ENCODE measurements at regions not wholly inside any gene's neighbourhood (a gene's known extent, or its start where the extent isn't known, plus 50 kb on each side); places are given as distances from the start of the nearest gene placed in this dataset.

GRCh38 chr5:17430241-17430640, 67.8 kb upstream of the TAF11L2 start:
- no peak overlapping the region for H3K9ac ChIP-seq
- H3K4me2 ChIP-seq, result no peak overlapping the region
- no peaks in the 10 kb centered on the region for H3K79me2 ChIP-seq (ENCODE audit: low read depth)
- H3K9me3 ChIP-seq (ENCODE audit: low read depth), result no peaks in the 10 kb centered on the region
- H3K36me3 ChIP-seq, result no peaks in the 10 kb centered on the region
- Mint-ChIP-seq H3K4me3 (no peak overlapping the region), H3K36me3 (no peaks in the 10 kb centered on the region), H3K4me1 (no peaks in the 10 kb centered on the region), H3K27me3 (ENCODE audit: insufficient read depth, low read depth) (peaks cover 2% of the 10 kb centered on the region), H3K27ac (no peak overlapping the region), H3K9me3 (no peaks in the 10 kb centered on the region)
- no peaks in the 10 kb centered on the region for H3K4me1 ChIP-seq
- no peak overlapping the region for H3K27ac ChIP-seq
- H2AFZ ChIP-seq (replicated peaks), result no peak overlapping the region
- no peaks in the 10 kb centered on the region for H3K27me3 ChIP-seq
- H4K20me1 ChIP-seq (ENCODE audit: low read depth), result no peaks in the 10 kb centered on the region
- no peak for DNase-seq (ENCODE audit: low spot score)
- TF ChIP-seq CTCF (IDR thresholded peaks at IDR 0.05) (no peak), EZH2phosphoT487 (IDR thresholded peaks at IDR 0.05) (no peak), EZH2 (IDR thresholded peaks at IDR 0.05) (no peak)
- H3F3A ChIP-seq (ENCODE audit: low read depth), result no peaks in the 10 kb centered on the region
- H3K4me3 ChIP-seq, result no peak overlapping the region

GRCh38 chr5:17431272-17432050, 66.6 kb upstream of the TAF11L2 start:
- H3K4me1 ChIP-seq, result no peaks in the 10 kb centered on the region
- no peaks in the 10 kb centered on the region for H4K20me1 ChIP-seq (ENCODE audit: low read depth)
- DNase-seq (ENCODE audit: low spot score), result no peak
- no peaks in the 10 kb centered on the region for H3K4me1 Mint-ChIP-seq
- H3K4me2 ChIP-seq, result no peak overlapping the region
- H3K36me3 ChIP-seq, result no peaks in the 10 kb centered on the region
- H3K4me3 Mint-ChIP-seq, result no peak overlapping the region
- no peaks in the 10 kb centered on the region for H3K9me3 ChIP-seq (ENCODE audit: low read depth)
- H2AFZ ChIP-seq (replicated peaks), result no peak overlapping the region
- TF ChIP-seq EZH2 (IDR thresholded peaks at IDR 0.05) (no peak), CTCF (IDR thresholded peaks at IDR 0.05) (no peak), EZH2phosphoT487 (IDR thresholded peaks at IDR 0.05) (no peak)
- H3K27ac Mint-ChIP-seq, result no peak overlapping the region
- H3K9ac ChIP-seq, result no peak overlapping the region
- H3K27me3 ChIP-seq, result no peaks in the 10 kb centered on the region
- H3F3A ChIP-seq (ENCODE audit: low read depth), result no peaks in the 10 kb centered on the region
- H3K9me3 Mint-ChIP-seq, result no peaks in the 10 kb centered on the region
- H3K36me3 Mint-ChIP-seq, result no peaks in the 10 kb centered on the region
- no peak overlapping the region for H3K27ac ChIP-seq
- no peak overlapping the region for H3K4me3 ChIP-seq
- no peaks in the 10 kb centered on the region for H3K79me2 ChIP-seq (ENCODE audit: low read depth)
- H3K27me3 Mint-ChIP-seq (ENCODE audit: insufficient read depth, low read depth), result peaks cover 2% of the 10 kb centered on the region

- no peaks in the 10 kb centered on the region for H3K4me1 Mint-ChIP-seq
- Histone ChIP-seq H3K4me3 (no peak overlapping the region), H3K4me1 (no peaks in the 10 kb centered on the region), H3K9ac (no peak overlapping the region), H3K4me2 (no peak overlapping the region), H2AFZ (replicated peaks) (no peak overlapping the region), H3F3A (ENCODE audit: low read depth) (no peaks in the 10 kb centered on the region), H3K79me2 (ENCODE audit: low read depth) (no peaks in the 10 kb centered on the region), H3K27me3 (no peaks in the 10 kb centered on the region), H3K9me3 (ENCODE audit: low read depth) (no peaks in the 10 kb centered on the region), H4K20me1 (ENCODE audit: low read depth) (no peaks in the 10 kb centered on the region), H3K36me3 (no peaks in the 10 kb centered on the region), H3K27ac (no peak overlapping the region)
- H3K4me3 Mint-ChIP-seq, result no peak overlapping the region
- DNase-seq (ENCODE audit: low spot score), result no peak
- no peak overlapping the region for H3K27ac Mint-ChIP-seq
- no peaks in the 10 kb centered on the region for H3K9me3 Mint-ChIP-seq
- H3K36me3 Mint-ChIP-seq, result no peaks in the 10 kb centered on the region
- H3K27me3 Mint-ChIP-seq (ENCODE audit: insufficient read depth, low read depth), result no peaks in the 10 kb centered on the region
- TF ChIP-seq EZH2phosphoT487 (IDR thresholded peaks at IDR 0.05) (no peak), CTCF (IDR thresholded peaks at IDR 0.05) (no peak), EZH2 (IDR thresholded peaks at IDR 0.05) (no peak)
Measured at GRCh38 chr5:17432569-17432968, 65.5 kb upstream of the TAF11L2 start.
